ENCODE measurements at regions not wholly inside any gene's neighbourhood (a gene's known extent, or its start where the extent isn't known, plus 50 kb on each side); places are given as distances from the start of the nearest gene placed in this dataset.

- Histone ChIP-seq H3K36me3 (ENCODE audit: insufficient read depth in 1 of 2, low read depth in 1 of 2) (no peaks in the 10 kb centered on the region), H3K27me3 (ENCODE audit: insufficient read depth in 3 of 3, low read length in 2 of 3) (no peaks in the 10 kb centered on the region), H3K4me1 (no peaks in the 10 kb centered on the region), H3K27ac (no peak overlapping the region), H3K4me3 (no peak overlapping the region), H3K9me3 (no peaks in the 10 kb centered on the region)
- TF ChIP-seq CTCF (IDR thresholded peaks at IDR 0.05) = no peak
- intact Hi-C loops (cut with DNase I) = no loop called here
- 49 to 62% (median 54%) methylated on average over 4 of the region's 4 CpGs for WGBS, 3 donors
- DNase-seq = no peak
- ATAC-seq = no peak
These were observed 851.0 kb upstream of the EPHA7 start for GRCh38 chr6:94270091-94270948.

- DNase-seq (no peak), ATAC-seq (no peak)
- Histone ChIP-seq H3K36me3 (ENCODE audit: insufficient read depth in 1 of 2, low read depth in 1 of 2) (no peaks in the 10 kb centered on the region), H3K27me3 (ENCODE audit: insufficient read depth in 3 of 3, low read length in 2 of 3) (no peaks in the 10 kb centered on the region), H3K4me3 (no peak overlapping the region), H3K27ac (no peak overlapping the region), H3K9me3 (no peaks in the 10 kb centered on the region), H3K4me1 (no peaks in the 10 kb centered on the region)
- no peak for TF ChIP-seq CTCF (IDR thresholded peaks at IDR 0.05)
- intact Hi-C loops (cut with DNase I) = no loop called here
These were observed 849.9 kb upstream of the EPHA7 start for GRCh38 chr6:94269256-94269655.

- no peak for TF ChIP-seq CTCF (IDR thresholded peaks at IDR 0.05)
- ATAC-seq (no peak), DNase-seq (no peak)
- Histone ChIP-seq H3K36me3 (ENCODE audit: insufficient read depth in 1 of 2, low read depth in 1 of 2) (no peaks in the 10 kb centered on the region), H3K4me3 (no peak overlapping the region), H3K4me1 (no peaks in the 10 kb centered on the region), H3K9me3 (no peaks in the 10 kb centered on the region), H3K27ac (no peak overlapping the region), H3K27me3 (ENCODE audit: insufficient read depth in 3 of 3, low read length in 2 of 3) (no peaks in the 10 kb centered on the region)
- intact Hi-C loops (cut with DNase I) = no loop called here
These were observed 841.4 kb upstream of the EPHA7 start for GRCh38 chr6:94260765-94261164.

- Histone ChIP-seq H3K27me3 (ENCODE audit: insufficient read depth in 3 of 3, low read length in 2 of 3) (no peaks in the 10 kb centered on the region), H3K4me1 (no peaks in the 10 kb centered on the region), H3K9me3 (no peaks in the 10 kb centered on the region), H3K4me3 (no peak overlapping the region), H3K36me3 (ENCODE audit: insufficient read depth in 1 of 2, low read depth in 1 of 2) (no peaks in the 10 kb centered on the region), H3K27ac (no peak overlapping the region)
- DNase-seq (no peak), ATAC-seq (no peak)
- TF ChIP-seq CTCF (IDR thresholded peaks at IDR 0.05) = no peak
- intact Hi-C loops (cut with DNase I) = no loop called here
- 30 to 65% (median 53%) methylated on average over 1 of the region's 1 CpG for WGBS, 3 donors
These were observed 835.3 kb upstream of the EPHA7 start for GRCh38 chr6:94254689-94255088.

- no peaks in the 10 kb centered on the region for H3K36me3 ChIP-seq (ENCODE audit: insufficient read depth in 1 of 2, low read depth in 1 of 2)
- no peak for ATAC-seq
- H3K4me1 ChIP-seq = no peaks in the 10 kb centered on the region
- no peaks in the 10 kb centered on the region for H3K27me3 ChIP-seq (ENCODE audit: insufficient read depth in 3 of 3, low read length in 2 of 3)
- no peaks in the 10 kb centered on the region for H3K9me3 ChIP-seq
- H3K4me3 ChIP-seq = no peak overlapping the region
- no peak for TF ChIP-seq CTCF (IDR thresholded peaks at IDR 0.05)
- H3K27ac ChIP-seq = no peak overlapping the region
- intact Hi-C loops (cut with DNase I) = no loop called here
- no peak for DNase-seq
These were observed 832.5 kb upstream of the EPHA7 start for GRCh38 chr6:94251878-94252277.

Measured in psoas muscle (tissue), 7 donors.